ENCODE measurements at regions not wholly inside any gene's neighbourhood (a gene's known extent, or its start where the extent isn't known, plus 50 kb on each side); places are given as distances from the start of the nearest gene placed in this dataset.

GRCh38 chr6:120279466-120280167 is 930.1 kb upstream of the MAN1A1 start:
- Histone ChIP-seq H3K27me3 (ENCODE audit: insufficient read depth) (no peaks in the 10 kb centered on the region), H3K4me2 (no peak overlapping the region), H3K9ac (no peak overlapping the region), H3F3A (replicated peaks; ENCODE audit: insufficient read depth) (no peaks in the 10 kb centered on the region), H3K4me3 (ENCODE audit: low read depth in 2 of 2, low read length in 1 of 2) (no peak overlapping the region), H3K36me3 (replicated peaks in 1 of 2; ENCODE audit: control insufficient read depth in 1 of 2, insufficient read depth in 2 of 2, low read length in 1 of 2) (no peaks in the 10 kb centered on the region), H3K79me2 (ENCODE audit: insufficient read depth) (no peaks in the 10 kb centered on the region), H3K9me3 (no peaks in the 10 kb centered on the region), H3K4me1 (ENCODE audit: control insufficient read depth in 1 of 2, insufficient read depth in 2 of 2, low read depth in 1 of 2, low read length in 1 of 2) (peaks cover 0 to 3% of the 10 kb centered on the region in 2 experiments; a peak in 2 of 4 replicates), H3K27ac (ENCODE audit: low read depth in 2 of 2, low read length in 1 of 2) (no peak overlapping the region; a peak in 2 of 4 replicates), H2AFZ (ENCODE audit: low read depth) (no peak overlapping the region), H4K20me1 (ENCODE audit: insufficient read depth) (no peaks in the 10 kb centered on the region), H3K9me2 (no peaks in the 10 kb centered on the region)
- DNase-seq = no peak
- CTCF ChIA-PET = no interaction called here
- TF ChIP-seq RCOR1 (IDR thresholded peaks at IDR 0.05; ENCODE audit: low read length) = 0 out of 2 replicates have a peak, but pooled peaks have one; percentile 13
- TF ChIP-seq ZBTB33 (IDR thresholded peaks at IDR 0.05; ENCODE audit: borderline replicate concordance, low read depth) = no peak
- no peak for TF ChIP-seq FOXM1 (IDR thresholded peaks at IDR 0.05; ENCODE audit: low read depth)
- TF ChIP-seq GATA2 (CRISPR knock-in tag; IDR thresholded peaks at IDR 0.05) = peak; percentile 7; the same call in 1 of the 2 replicates
- no peak for TF ChIP-seq CHD2 (IDR thresholded peaks at IDR 0.05; ENCODE audit: low read length, partially characterized antibody)
- POLR2A ChIA-PET = no interaction called here
- WGBS (ENCODE audit: low lambda C conversion rate) = 48% methylated on average over 4 of the region's 4 CpGs

DNA sequence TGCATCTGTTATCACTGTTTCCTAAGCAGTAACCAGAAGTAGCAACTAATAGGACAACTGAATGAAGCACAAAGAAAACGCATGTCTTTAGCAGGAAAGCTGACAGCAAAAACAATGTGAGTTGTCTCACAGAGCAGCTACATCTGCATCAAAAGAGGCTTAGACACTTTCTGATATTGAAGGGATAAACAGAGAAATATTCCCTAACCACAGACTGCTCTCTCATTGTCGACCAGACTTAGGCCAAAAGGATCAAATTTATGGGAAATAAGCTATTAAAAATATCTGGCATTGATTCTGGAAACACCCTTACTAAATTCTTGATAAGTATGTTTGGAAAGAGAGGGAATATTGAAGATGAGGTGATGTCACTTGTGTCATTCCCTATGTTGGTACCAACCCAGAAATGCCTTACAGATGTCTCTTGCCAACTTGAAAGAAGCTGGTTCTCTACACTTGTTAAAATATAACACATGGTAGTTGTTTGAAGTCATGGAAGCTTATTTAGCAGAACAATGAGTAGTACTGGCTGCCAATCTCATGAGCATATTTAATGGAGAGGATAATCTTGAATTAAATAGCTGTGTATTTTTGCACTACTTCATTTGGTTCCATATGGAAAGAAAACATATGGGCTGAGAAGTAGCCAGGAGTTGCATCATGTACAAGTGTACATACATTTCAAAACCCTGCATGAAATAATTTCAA is 929.3 kb upstream of the MAN1A1 start:
- no peaks in the 10 kb centered on the region for H3K36me3 ChIP-seq (replicated peaks in 1 of 2; ENCODE audit: control insufficient read depth in 1 of 2, insufficient read depth in 2 of 2, low read length in 1 of 2)
- H3K27ac ChIP-seq (ENCODE audit: low read depth in 2 of 2, low read length in 1 of 2) = no peak overlapping the region; a peak in 1 of 4 replicates
- 41% methylated on average over 2 of the region's 2 CpGs for WGBS (ENCODE audit: low lambda C conversion rate)
- TF ChIP-seq, protein P1, sequence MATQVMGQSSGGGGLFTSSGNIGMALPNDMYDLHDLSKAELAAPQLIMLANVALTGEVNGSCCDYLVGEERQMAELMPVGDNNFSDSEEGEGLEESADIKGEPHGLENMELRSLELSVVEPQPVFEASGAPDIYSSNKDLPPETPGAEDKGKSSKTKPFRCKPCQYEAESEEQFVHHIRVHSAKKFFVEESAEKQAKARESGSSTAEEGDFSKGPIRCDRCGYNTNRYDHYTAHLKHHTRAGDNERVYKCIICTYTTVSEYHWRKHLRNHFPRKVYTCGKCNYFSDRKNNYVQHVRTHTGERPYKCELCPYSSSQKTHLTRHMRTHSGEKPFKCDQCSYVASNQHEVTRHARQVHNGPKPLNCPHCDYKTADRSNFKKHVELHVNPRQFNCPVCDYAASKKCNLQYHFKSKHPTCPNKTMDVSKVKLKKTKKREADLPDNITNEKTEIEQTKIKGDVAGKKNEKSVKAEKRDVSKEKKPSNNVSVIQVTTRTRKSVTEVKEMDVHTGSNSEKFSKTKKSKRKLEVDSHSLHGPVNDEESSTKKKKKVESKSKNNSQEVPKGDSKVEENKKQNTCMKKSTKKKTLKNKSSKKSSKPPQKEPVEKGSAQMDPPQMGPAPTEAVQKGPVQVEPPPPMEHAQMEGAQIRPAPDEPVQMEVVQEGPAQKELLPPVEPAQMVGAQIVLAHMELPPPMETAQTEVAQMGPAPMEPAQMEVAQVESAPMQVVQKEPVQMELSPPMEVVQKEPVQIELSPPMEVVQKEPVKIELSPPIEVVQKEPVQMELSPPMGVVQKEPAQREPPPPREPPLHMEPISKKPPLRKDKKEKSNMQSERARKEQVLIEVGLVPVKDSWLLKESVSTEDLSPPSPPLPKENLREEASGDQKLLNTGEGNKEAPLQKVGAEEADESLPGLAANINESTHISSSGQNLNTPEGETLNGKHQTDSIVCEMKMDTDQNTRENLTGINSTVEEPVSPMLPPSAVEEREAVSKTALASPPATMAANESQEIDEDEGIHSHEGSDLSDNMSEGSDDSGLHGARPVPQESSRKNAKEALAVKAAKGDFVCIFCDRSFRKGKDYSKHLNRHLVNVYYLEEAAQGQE (IDR thresholded peaks at IDR 0.05; ENCODE audit: low read depth, low read length) = no peak
- TF ChIP-seq PBX3 (IDR thresholded peaks at IDR 0.05) = no peak
- no peak for TF ChIP-seq ZBTB33 (IDR thresholded peaks at IDR 0.05; ENCODE audit: borderline replicate concordance, low read depth)
- TF ChIP-seq IRF3 (IDR thresholded peaks at IDR 0.05; ENCODE audit: low read depth, low read length) = no peak
- no peak for TF ChIP-seq TCF12 (IDR thresholded peaks at IDR 0.05)
- no peak for TF ChIP-seq YY1 (IDR thresholded peaks at IDR 0.05; ENCODE audit: low read depth)
- no peak for TF ChIP-seq TEAD4 (IDR thresholded peaks at IDR 0.05; ENCODE audit: borderline replicate concordance, insufficient read depth)
- no peak for TF ChIP-seq FOXJ3 (CRISPR knock-in tag; IDR thresholded peaks at IDR 0.05)
- TF ChIP-seq CHD2 (IDR thresholded peaks at IDR 0.05; ENCODE audit: low read length, partially characterized antibody) = no peak
- no peak overlapping the region for H3K9ac ChIP-seq
- H2AFZ ChIP-seq (ENCODE audit: low read depth) = no peak overlapping the region
- no peak overlapping the region for H3K4me2 ChIP-seq
- no peak for DNase-seq
- no peak overlapping the region for H3K4me3 ChIP-seq (ENCODE audit: low read depth in 2 of 2, low read length in 1 of 2)
- no peaks in the 10 kb centered on the region for H3K9me2 ChIP-seq
- H4K20me1 ChIP-seq (ENCODE audit: insufficient read depth) = no peaks in the 10 kb centered on the region
- peaks cover 0 to 3% of the 10 kb centered on the region in 2 experiments; a peak in 2 of 4 replicates for H3K4me1 ChIP-seq (ENCODE audit: control insufficient read depth in 1 of 2, insufficient read depth in 2 of 2, low read depth in 1 of 2, low read length in 1 of 2)
- H3K9me3 ChIP-seq = no peaks in the 10 kb centered on the region
- no peaks in the 10 kb centered on the region for H3K79me2 ChIP-seq (ENCODE audit: insufficient read depth)
- CTCF ChIA-PET = interaction anchor here (0.6 kb wide), 1 partner anchor 52 kb away, joined by 3 read pairs; no protein-coding TSS in a partner anchor
- POLR2A ChIA-PET = no interaction called here
- H3F3A ChIP-seq (replicated peaks; ENCODE audit: insufficient read depth) = no peaks in the 10 kb centered on the region
- H3K27me3 ChIP-seq (ENCODE audit: insufficient read depth) = no peaks in the 10 kb centered on the region
